SH-SY5Y (cell line): ENCODE measurements at regions not wholly inside any gene's neighbourhood (a gene's known extent, or its start where the extent isn't known, plus 50 kb on each side); places are given as distances from the start of the nearest gene placed in this dataset.

Experiments used
- GATA2 ChIP-seq: IDR thresholded peaks from 2 replicates; pipeline ENCODE4 v1.6.1; 2011; ENCODE audit warnings: mild to moderate bottlenecking, low read depth, low read length
- GATA3 ChIP-seq: IDR thresholded peaks from 2 replicates; pipeline ENCODE4 v1.6.1; 2011; ENCODE audit warnings: low read depth, mild to moderate bottlenecking, low read length, moderate library complexity

DNA sequence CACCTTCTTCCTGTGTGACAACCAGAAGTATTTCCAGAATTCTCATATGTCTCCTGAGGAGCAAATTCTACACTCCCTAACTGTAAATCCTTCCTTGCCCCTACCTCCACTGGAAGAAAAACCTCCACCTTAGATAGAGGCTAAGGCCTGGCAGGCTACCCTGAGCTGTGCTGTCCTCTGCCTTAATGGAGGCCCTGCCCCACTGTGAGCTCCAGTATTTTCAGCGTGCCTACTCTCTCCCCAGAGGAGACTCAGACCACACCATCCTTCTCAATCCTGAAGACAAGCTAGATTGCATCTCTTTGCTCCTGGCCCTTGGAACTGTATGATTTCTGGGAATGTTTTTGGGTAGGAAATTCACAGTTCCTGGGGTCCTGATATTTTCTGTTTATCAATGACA lies 110.0 kb upstream of the OBI1 start:
- no peak for TF ChIP-seq GATA2
- no peak for TF ChIP-seq GATA3
